ENCODE measurements at regions not wholly inside any gene's neighbourhood (a gene's known extent, or its start where the extent isn't known, plus 50 kb on each side); places are given as distances from the start of the nearest gene placed in this dataset.

GRCh38 chr2:196449083-196449482 is 190.4 kb upstream of the CCDC150 start:
- no peak for DNase-seq
- Mint-ChIP-seq H3K27ac (no peak overlapping the region), H3K9me3 (peaks cover 6% of the 10 kb centered on the region), H3K4me3 (no peak overlapping the region), H3K36me3 (ENCODE audit: low read depth) (no peaks in the 10 kb centered on the region), H3K27me3 (peaks cover 18% of the 10 kb centered on the region), H3K4me1 (peaks cover 1% of the 10 kb centered on the region)
- intact Hi-C loops (cut with micrococcal nuclease): no loop called here

GRCh38 chr2:196452758-196453157 is 186.8 kb upstream of the CCDC150 start:
- intact Hi-C loops (cut with micrococcal nuclease): loop anchor here (2.0 to 5.0 kb wide), 2 partner anchors 320 to 374 kb away; no protein-coding TSS in a partner anchor
- Mint-ChIP-seq H3K27me3 (peaks cover 23% of the 10 kb centered on the region), H3K9me3 (no peaks in the 10 kb centered on the region), H3K4me3 (no peak overlapping the region), H3K27ac (no peak overlapping the region), H3K4me1 (peaks cover 1% of the 10 kb centered on the region), H3K36me3 (ENCODE audit: low read depth) (no peaks in the 10 kb centered on the region)
- DNase-seq: no peak

- peaks cover 26% of the 10 kb centered on the region for H3K27me3 Mint-ChIP-seq
- H3K4me3 Mint-ChIP-seq: no peak overlapping the region
- intact Hi-C loops (cut with micrococcal nuclease): loop anchor here (2.0 to 5.0 kb wide), 2 partner anchors 321 to 375 kb away; no protein-coding TSS in a partner anchor
- no peaks in the 10 kb centered on the region for H3K36me3 Mint-ChIP-seq (ENCODE audit: low read depth)
- no peak overlapping the region for H3K27ac Mint-ChIP-seq
- DNase-seq: peak; percentile 80
- peaks cover 1% of the 10 kb centered on the region for H3K4me1 Mint-ChIP-seq
- no peaks in the 10 kb centered on the region for H3K9me3 Mint-ChIP-seq
Measured at GRCh38 chr2:196453613-196454047, 185.9 kb upstream of the CCDC150 start.

- no peak overlapping the region for H3K4me3 Mint-ChIP-seq
- no peaks in the 10 kb centered on the region for H3K9me3 Mint-ChIP-seq
- H3K4me1 Mint-ChIP-seq: peaks cover 9% of the 10 kb centered on the region
- H3K27me3 Mint-ChIP-seq: peaks cover 31% of the 10 kb centered on the region
- intact Hi-C loops (cut with micrococcal nuclease): loop anchor here (5.0 kb wide), 1 partner anchor 322 kb away; no protein-coding TSS in a partner anchor
- no peak overlapping the region for H3K27ac Mint-ChIP-seq
- no peak for DNase-seq
- H3K36me3 Mint-ChIP-seq (ENCODE audit: low read depth): no peaks in the 10 kb centered on the region
Measured at GRCh38 chr2:196454492-196454891, 185.0 kb upstream of the CCDC150 start.

- DNase-seq: peak; percentile 77
- Mint-ChIP-seq H3K4me3 (peak overlapping the region; percentile 35), H3K36me3 (ENCODE audit: low read depth) (no peaks in the 10 kb centered on the region), H3K9me3 (peaks cover 12% of the 10 kb centered on the region), H3K27me3 (peaks cover 54% of the 10 kb centered on the region), H3K4me1 (peaks cover 13% of the 10 kb centered on the region), H3K27ac (no peak overlapping the region)
- intact Hi-C loops (cut with micrococcal nuclease): loop anchor here (5.0 kb wide), 1 partner anchor 157 kb away; no protein-coding TSS in a partner anchor
Measured at GRCh38 chr2:196459539-196459938, 180.0 kb upstream of the CCDC150 start.

- no peaks in the 10 kb centered on the region for H3K36me3 Mint-ChIP-seq (ENCODE audit: low read depth)
- H3K27me3 Mint-ChIP-seq: peaks cover 55% of the 10 kb centered on the region
- peaks cover 13% of the 10 kb centered on the region for H3K4me1 Mint-ChIP-seq
- H3K27ac Mint-ChIP-seq: no peak overlapping the region
- no peak for DNase-seq
- H3K4me3 Mint-ChIP-seq: no peak overlapping the region
- intact Hi-C loops (cut with micrococcal nuclease): no loop called here
- H3K9me3 Mint-ChIP-seq: peaks cover 12% of the 10 kb centered on the region
Measured at GRCh38 chr2:196463706-196464105, 175.8 kb upstream of the CCDC150 start.

GRCh38 chr2:196464311-196464710 is 175.2 kb upstream of the CCDC150 start:
- Mint-ChIP-seq H3K9me3 (peaks cover 12% of the 10 kb centered on the region), H3K36me3 (ENCODE audit: low read depth) (no peaks in the 10 kb centered on the region)

GRCh38 chr2:196466581-196466980 is 172.9 kb upstream of the CCDC150 start:
- DNase-seq: no peak
- H3K4me1 Mint-ChIP-seq: no peaks in the 10 kb centered on the region
- peaks cover under 1% of the 10 kb centered on the region for H3K9me3 Mint-ChIP-seq
- no peak overlapping the region for H3K4me3 Mint-ChIP-seq
- intact Hi-C loops (cut with micrococcal nuclease): no loop called here
- H3K36me3 Mint-ChIP-seq (ENCODE audit: low read depth): no peaks in the 10 kb centered on the region
- no peak overlapping the region for H3K27ac Mint-ChIP-seq
- peaks cover 43% of the 10 kb centered on the region for H3K27me3 Mint-ChIP-seq

More at GRCh38 chr2:196464311-196464710, 175.2 kb upstream of the CCDC150 start:
- Mint-ChIP-seq H3K4me3 (no peak overlapping the region), H3K27ac (no peak overlapping the region), H3K27me3 (peaks cover 55% of the 10 kb centered on the region), H3K4me1 (peaks cover 7% of the 10 kb centered on the region)
- intact Hi-C loops (cut with micrococcal nuclease): no loop called here
- DNase-seq: no peak

- no peaks in the 10 kb centered on the region for H3K9me3 Mint-ChIP-seq
- H3K4me1 Mint-ChIP-seq: no peaks in the 10 kb centered on the region
Measured at GRCh38 chr2:196468394-196468793, 171.1 kb upstream of the CCDC150 start.

GRCh38 chr2:196473617-196474016 is 165.9 kb upstream of the CCDC150 start:
- no peaks in the 10 kb centered on the region for H3K9me3 Mint-ChIP-seq
- H3K4me3 Mint-ChIP-seq: no peak overlapping the region
- H3K27me3 Mint-ChIP-seq: peaks cover 19% of the 10 kb centered on the region
- H3K27ac Mint-ChIP-seq: no peak overlapping the region
- no peak for DNase-seq
- no peaks in the 10 kb centered on the region for H3K4me1 Mint-ChIP-seq
- intact Hi-C loops (cut with micrococcal nuclease): no loop called here
- no peaks in the 10 kb centered on the region for H3K36me3 Mint-ChIP-seq (ENCODE audit: low read depth)

More at GRCh38 chr2:196468394-196468793, 171.1 kb upstream of the CCDC150 start:
- no peak for DNase-seq
- intact Hi-C loops (cut with micrococcal nuclease): no loop called here
- H3K27ac Mint-ChIP-seq: no peak overlapping the region
- H3K4me3 Mint-ChIP-seq: no peak overlapping the region
- H3K27me3 Mint-ChIP-seq: peaks cover 36% of the 10 kb centered on the region
- no peaks in the 10 kb centered on the region for H3K36me3 Mint-ChIP-seq (ENCODE audit: low read depth)

- Mint-ChIP-seq H3K9me3 (no peaks in the 10 kb centered on the region), H3K4me1 (no peaks in the 10 kb centered on the region), H3K27ac (no peak overlapping the region), H3K36me3 (ENCODE audit: low read depth) (no peaks in the 10 kb centered on the region), H3K27me3 (peaks cover 23% of the 10 kb centered on the region), H3K4me3 (no peak overlapping the region)
- intact Hi-C loops (cut with micrococcal nuclease): no loop called here
- no peak for DNase-seq
Measured at GRCh38 chr2:196475611-196476010, 163.9 kb upstream of the CCDC150 start.

- DNase-seq: no peak
- H3K27me3 Mint-ChIP-seq: peaks cover 24% of the 10 kb centered on the region
- H3K36me3 Mint-ChIP-seq (ENCODE audit: low read depth): no peaks in the 10 kb centered on the region
- H3K27ac Mint-ChIP-seq: no peak overlapping the region
- intact Hi-C loops (cut with micrococcal nuclease): no loop called here
- no peaks in the 10 kb centered on the region for H3K4me1 Mint-ChIP-seq
- no peaks in the 10 kb centered on the region for H3K9me3 Mint-ChIP-seq
- no peak overlapping the region for H3K4me3 Mint-ChIP-seq
Measured at GRCh38 chr2:196478588-196478987, 160.9 kb upstream of the CCDC150 start.

GRCh38 chr2:196479350-196479749 is 160.2 kb upstream of the CCDC150 start:
- Mint-ChIP-seq H3K27me3 (peaks cover 25% of the 10 kb centered on the region), H3K36me3 (ENCODE audit: low read depth) (no peaks in the 10 kb centered on the region), H3K27ac (no peak overlapping the region), H3K9me3 (no peaks in the 10 kb centered on the region), H3K4me1 (no peaks in the 10 kb centered on the region), H3K4me3 (no peak overlapping the region)
- intact Hi-C loops (cut with micrococcal nuclease): no loop called here
- no peak for DNase-seq

GRCh38 chr2:196480653-196481323 is 158.7 kb upstream of the CCDC150 start:
- intact Hi-C loops (cut with micrococcal nuclease): no loop called here
- Mint-ChIP-seq H3K27ac (no peak overlapping the region), H3K4me1 (no peaks in the 10 kb centered on the region), H3K36me3 (ENCODE audit: low read depth) (no peaks in the 10 kb centered on the region), H3K9me3 (peaks cover 7% of the 10 kb centered on the region), H3K27me3 (peaks cover 34% of the 10 kb centered on the region), H3K4me3 (no peak overlapping the region)
- DNase-seq: no peak

GRCh38 chr2:196481324-196481697 is 158.2 kb upstream of the CCDC150 start:
- H3K9me3 Mint-ChIP-seq: peaks cover 7% of the 10 kb centered on the region
- no peaks in the 10 kb centered on the region for H3K4me1 Mint-ChIP-seq
- DNase-seq: no peak
- H3K36me3 Mint-ChIP-seq (ENCODE audit: low read depth): no peaks in the 10 kb centered on the region
- H3K27ac Mint-ChIP-seq: no peak overlapping the region
- no peak overlapping the region for H3K4me3 Mint-ChIP-seq
- peaks cover 34% of the 10 kb centered on the region for H3K27me3 Mint-ChIP-seq
- intact Hi-C loops (cut with micrococcal nuclease): no loop called here

Data from activated CD4-positive, alpha-beta T cell treated with anti-CD3 and anti-CD28 coated beads, Interleukin-2, amount 10 ng/mL, durations not matched to agents 24 days and 14 days (primary cell).